MM.1S (cell line): ENCODE measurements at regions not wholly inside any gene's neighbourhood (a gene's known extent, or its start where the extent isn't known, plus 50 kb on each side); places are given as distances from the start of the nearest gene placed in this dataset.
"Not testable (repeated sequence)": the region's sequence is repeated elsewhere in the genome, so short reads cannot be mapped to it uniquely, and the experiment has no call there.

Experiments
- EZH2 ChIP-seq: fragments of 300-600 bp; sonication (generic); optimal IDR thresholded peaks from 2 replicates; pipeline ENCODE3; 2017; ENCODE audit warnings: low read depth, mild to moderate bottlenecking, antibody characterized with exemption, low read length, mixed read lengths
- EZH2phosphoT487 ChIP-seq: fragments of 300-600 bp; sonication (generic); IDR thresholded peaks from 2 replicates; pipeline ENCODE4 v1.6.1; 2018; ENCODE audit warnings: antibody characterized with exemption, low read length
- TF ChIP-seq, protein P1 (sequence below): fragments of 300-600 bp; sonication (generic); IDR thresholded peaks from 2 replicates; pipeline ENCODE4 v1.5.1; 2016; ENCODE audit warnings: antibody characterized with exemption, low read length, mixed read lengths

DNA sequence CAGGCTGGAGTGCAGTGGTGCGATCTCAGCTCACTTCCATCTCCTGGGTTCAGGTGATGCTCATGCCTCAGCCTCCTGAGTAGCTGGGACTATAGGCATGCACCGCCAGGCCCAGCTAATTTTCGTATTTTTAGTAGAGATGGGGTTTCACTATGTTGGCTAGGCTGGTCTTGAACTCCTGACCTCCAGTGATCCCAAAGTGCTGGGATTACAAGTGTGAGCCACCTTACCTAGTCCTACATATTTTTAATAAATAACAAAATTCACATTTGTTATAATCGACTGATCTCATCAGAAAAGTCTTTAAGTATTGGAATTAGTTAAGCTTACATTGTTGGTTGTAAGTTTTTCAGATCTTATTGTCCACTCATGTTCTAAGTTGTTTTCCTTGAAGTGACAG is 83.4 kb upstream of the TPTE start:
- TF ChIP-seq, protein P1, sequence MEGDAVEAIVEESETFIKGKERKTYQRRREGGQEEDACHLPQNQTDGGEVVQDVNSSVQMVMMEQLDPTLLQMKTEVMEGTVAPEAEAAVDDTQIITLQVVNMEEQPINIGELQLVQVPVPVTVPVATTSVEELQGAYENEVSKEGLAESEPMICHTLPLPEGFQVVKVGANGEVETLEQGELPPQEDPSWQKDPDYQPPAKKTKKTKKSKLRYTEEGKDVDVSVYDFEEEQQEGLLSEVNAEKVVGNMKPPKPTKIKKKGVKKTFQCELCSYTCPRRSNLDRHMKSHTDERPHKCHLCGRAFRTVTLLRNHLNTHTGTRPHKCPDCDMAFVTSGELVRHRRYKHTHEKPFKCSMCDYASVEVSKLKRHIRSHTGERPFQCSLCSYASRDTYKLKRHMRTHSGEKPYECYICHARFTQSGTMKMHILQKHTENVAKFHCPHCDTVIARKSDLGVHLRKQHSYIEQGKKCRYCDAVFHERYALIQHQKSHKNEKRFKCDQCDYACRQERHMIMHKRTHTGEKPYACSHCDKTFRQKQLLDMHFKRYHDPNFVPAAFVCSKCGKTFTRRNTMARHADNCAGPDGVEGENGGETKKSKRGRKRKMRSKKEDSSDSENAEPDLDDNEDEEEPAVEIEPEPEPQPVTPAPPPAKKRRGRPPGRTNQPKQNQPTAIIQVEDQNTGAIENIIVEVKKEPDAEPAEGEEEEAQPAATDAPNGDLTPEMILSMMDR = not testable (repeated sequence)
- not testable (repeated sequence) for TF ChIP-seq EZH2phosphoT487, EZH2
